ENCODE measurements at regions not wholly inside any gene's neighbourhood (a gene's known extent, or its start where the extent isn't known, plus 50 kb on each side); places are given as distances from the start of the nearest gene placed in this dataset.
"Not testable (repeated sequence)": the region's sequence is repeated elsewhere in the genome, so short reads cannot be mapped to it uniquely, and the experiment has no call there.

- peaks cover 10% of the 10 kb centered on the region for H3K9me3 Mint-ChIP-seq
- H3K27ac Mint-ChIP-seq: no peak overlapping the region
- peaks cover 5% of the 10 kb centered on the region for H3K36me3 Mint-ChIP-seq
- no peak for DNase-seq (ENCODE audit: low spot score in 2 of 2)
- no peaks in the 10 kb centered on the region for H3K27me3 Mint-ChIP-seq
- H3K4me1 Mint-ChIP-seq: no peaks in the 10 kb centered on the region
- H3K4me3 Mint-ChIP-seq: no peak overlapping the region
- no peak for ATAC-seq (ENCODE audit: low read depth)
These were observed 203.2 kb downstream of the LAS1L start for GRCh38 chrX:65331371-65331770.

- no peak for DNase-seq (ENCODE audit: low spot score in 2 of 2)
- H3K9me3 Mint-ChIP-seq: peaks cover 11% of the 10 kb centered on the region
- no peak for ATAC-seq (ENCODE audit: low read depth)
- no peaks in the 10 kb centered on the region for H3K27me3 Mint-ChIP-seq
- no peak overlapping the region for H3K4me3 Mint-ChIP-seq
- H3K36me3 Mint-ChIP-seq: no peaks in the 10 kb centered on the region
- no peak overlapping the region for H3K27ac Mint-ChIP-seq
- no peaks in the 10 kb centered on the region for H3K4me1 Mint-ChIP-seq
These were observed 234.3 kb downstream of the LAS1L start for GRCh38 chrX:65300104-65300809.

GRCh38 chrX:65282905-65283304, 251.7 kb downstream of the LAS1L start:
- not testable (repeated sequence) for H3K27ac Mint-ChIP-seq; H3K36me3 Mint-ChIP-seq; H3K4me3 Mint-ChIP-seq; H3K4me1 Mint-ChIP-seq; H3K9me3 Mint-ChIP-seq; DNase-seq (ENCODE audit: low spot score in 2 of 2); H3K27me3 Mint-ChIP-seq; ATAC-seq (ENCODE audit: low read depth)

- Mint-ChIP-seq H3K27me3 (no peaks in the 10 kb centered on the region), H3K36me3 (peaks cover 2% of the 10 kb centered on the region)
- ATAC-seq (ENCODE audit: low read depth): no peak
These were observed 261.4 kb downstream of the LAS1L start for GRCh38 chrX:65273152-65273551.

GRCh38 chrX:65266482-65266881, 268.1 kb downstream of the LAS1L start:
- DNase-seq (ENCODE audit: low spot score in 2 of 2) (no peak), ATAC-seq (ENCODE audit: low read depth) (no peak)
- peaks cover 3% of the 10 kb centered on the region for H3K36me3 Mint-ChIP-seq
- no peak overlapping the region for H3K4me3 Mint-ChIP-seq
- no peaks in the 10 kb centered on the region for H3K27me3 Mint-ChIP-seq
- peaks cover 9% of the 10 kb centered on the region for H3K9me3 Mint-ChIP-seq
- no peaks in the 10 kb centered on the region for H3K4me1 Mint-ChIP-seq
- H3K27ac Mint-ChIP-seq: no peak overlapping the region

More at GRCh38 chrX:65273152-65273551, 261.4 kb downstream of the LAS1L start:
- Mint-ChIP-seq H3K27ac (no peak overlapping the region), H3K4me3 (no peak overlapping the region), H3K9me3 (peaks cover 9% of the 10 kb centered on the region), H3K4me1 (no peaks in the 10 kb centered on the region)
- no peak for DNase-seq (ENCODE audit: low spot score in 2 of 2)

GRCh38 chrX:65253817-65254216, 277.6 kb upstream of the ZC4H2 start:
- ATAC-seq (ENCODE audit: low read depth) (no peak), DNase-seq (ENCODE audit: low spot score in 2 of 2) (no peak)
- no peaks in the 10 kb centered on the region for H3K4me1 Mint-ChIP-seq
- no peak overlapping the region for H3K4me3 Mint-ChIP-seq
- no peaks in the 10 kb centered on the region for H3K27me3 Mint-ChIP-seq
- peaks cover 4% of the 10 kb centered on the region for H3K36me3 Mint-ChIP-seq
- no peak overlapping the region for H3K27ac Mint-ChIP-seq
- peaks cover 4% of the 10 kb centered on the region for H3K9me3 Mint-ChIP-seq

GRCh38 chrX:65241059-65241721, 264.9 kb upstream of the ZC4H2 start:
- Mint-ChIP-seq H3K27ac (no peak overlapping the region), H3K36me3 (peaks cover 18% of the 10 kb centered on the region), H3K9me3 (peaks cover 6% of the 10 kb centered on the region), H3K27me3 (no peaks in the 10 kb centered on the region), H3K4me3 (no peak overlapping the region), H3K4me1 (no peaks in the 10 kb centered on the region)
- DNase-seq (ENCODE audit: low spot score in 2 of 2) (no peak), ATAC-seq (ENCODE audit: low read depth) (no peak)

GRCh38 chrX:65203545-65203944, 227.3 kb upstream of the ZC4H2 start:
- Mint-ChIP-seq H3K27ac (no peak overlapping the region), H3K9me3 (peaks cover 3% of the 10 kb centered on the region), H3K4me3 (no peak overlapping the region), H3K4me1 (no peaks in the 10 kb centered on the region), H3K36me3 (peaks cover 16% of the 10 kb centered on the region), H3K27me3 (no peaks in the 10 kb centered on the region)
- DNase-seq (ENCODE audit: low spot score in 2 of 2): no peak
- ATAC-seq (ENCODE audit: low read depth): no peak

GRCh38 chrX:65196758-65197360, 220.6 kb upstream of the ZC4H2 start:
- H3K27ac Mint-ChIP-seq: no peak overlapping the region
- DNase-seq (ENCODE audit: low spot score in 2 of 2): no peak
- peak; percentile 47 for ATAC-seq (ENCODE audit: low read depth)
- H3K36me3 Mint-ChIP-seq: peaks cover 16% of the 10 kb centered on the region
- H3K9me3 Mint-ChIP-seq: peaks cover 6% of the 10 kb centered on the region
- no peaks in the 10 kb centered on the region for H3K27me3 Mint-ChIP-seq
- no peaks in the 10 kb centered on the region for H3K4me1 Mint-ChIP-seq
- H3K4me3 Mint-ChIP-seq: peak overlapping the region; percentile 54

- ATAC-seq (ENCODE audit: low read depth) (no peak), DNase-seq (ENCODE audit: low spot score in 2 of 2) (no peak)
- H3K4me3 Mint-ChIP-seq: no peak overlapping the region
- no peaks in the 10 kb centered on the region for H3K4me1 Mint-ChIP-seq
- peaks cover 4% of the 10 kb centered on the region for H3K9me3 Mint-ChIP-seq
- H3K36me3 Mint-ChIP-seq: peaks cover 12% of the 10 kb centered on the region
- no peaks in the 10 kb centered on the region for H3K27me3 Mint-ChIP-seq
- no peak overlapping the region for H3K27ac Mint-ChIP-seq
These were observed 219.4 kb upstream of the ZC4H2 start for GRCh38 chrX:65195621-65196020.

- Mint-ChIP-seq H3K4me3 (no peak overlapping the region), H3K4me1 (no peaks in the 10 kb centered on the region), H3K9me3 (peaks cover 4% of the 10 kb centered on the region), H3K36me3 (peaks cover 10% of the 10 kb centered on the region), H3K27ac (no peak overlapping the region), H3K27me3 (no peaks in the 10 kb centered on the region)
- ATAC-seq (ENCODE audit: low read depth): no peak
- no peak for DNase-seq (ENCODE audit: low spot score in 2 of 2)
These were observed 218.3 kb upstream of the ZC4H2 start for GRCh38 chrX:65194547-65194946.

- peaks cover 10% of the 10 kb centered on the region for H3K9me3 Mint-ChIP-seq
- not testable (repeated sequence) for H3K27ac Mint-ChIP-seq; H3K4me1 Mint-ChIP-seq; H3K4me3 Mint-ChIP-seq; ATAC-seq (ENCODE audit: low read depth); H3K27me3 Mint-ChIP-seq; DNase-seq (ENCODE audit: low spot score in 2 of 2)
- peaks cover 29% of the 10 kb centered on the region for H3K36me3 Mint-ChIP-seq
These were observed 187.1 kb upstream of the ZC4H2 start for GRCh38 chrX:65163325-65163724.

- no peak overlapping the region for H3K4me3 Mint-ChIP-seq
- no peak overlapping the region for H3K27ac Mint-ChIP-seq
- H3K4me1 Mint-ChIP-seq: peaks cover 2% of the 10 kb centered on the region
- peaks cover 40% of the 10 kb centered on the region for H3K36me3 Mint-ChIP-seq
- peaks cover 9% of the 10 kb centered on the region for H3K9me3 Mint-ChIP-seq
- ATAC-seq (ENCODE audit: low read depth): no peak
- H3K27me3 Mint-ChIP-seq: no peaks in the 10 kb centered on the region
- no peak for DNase-seq (ENCODE audit: low spot score in 2 of 2)
These were observed 172.0 kb upstream of the ZC4H2 start for GRCh38 chrX:65148232-65148631.

- no peak for ATAC-seq (ENCODE audit: low read depth)
- Mint-ChIP-seq H3K27me3 (no peaks in the 10 kb centered on the region), H3K27ac (no peak overlapping the region), H3K4me3 (no peak overlapping the region), H3K4me1 (peaks cover 13% of the 10 kb centered on the region), H3K36me3 (peaks cover 41% of the 10 kb centered on the region), H3K9me3 (peaks cover 20% of the 10 kb centered on the region)
- no peak for DNase-seq (ENCODE audit: low spot score in 2 of 2)
These were observed 160.2 kb upstream of the ZC4H2 start for GRCh38 chrX:65136424-65136823.

Measured in memory B cell (primary cell).